ENCODE measurements at regions not wholly inside any gene's neighbourhood (a gene's known extent, or its start where the extent isn't known, plus 50 kb on each side); places are given as distances from the start of the nearest gene placed in this dataset.

DNA sequence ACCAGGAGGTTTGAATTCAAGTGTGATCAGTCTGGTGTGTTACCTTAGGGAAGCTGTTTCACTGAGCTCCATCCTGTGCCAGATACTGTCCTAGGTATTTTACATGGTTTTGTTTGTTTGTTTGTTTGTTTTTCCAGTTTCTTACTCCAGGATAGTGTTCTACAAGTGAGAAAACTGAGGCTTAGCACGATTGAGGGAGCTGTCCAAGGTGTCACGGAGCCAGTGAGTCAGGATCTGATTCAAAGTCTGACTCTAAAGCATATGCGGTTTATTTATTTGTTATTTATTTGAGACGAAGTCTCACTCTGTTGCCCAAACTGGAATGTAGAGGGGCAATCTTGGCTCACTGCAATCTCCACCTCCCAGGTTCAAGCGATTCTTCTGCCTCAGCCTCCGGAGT is 79.7 kb upstream of the GNG2 start:
- no peak for DNase-seq

DNA sequence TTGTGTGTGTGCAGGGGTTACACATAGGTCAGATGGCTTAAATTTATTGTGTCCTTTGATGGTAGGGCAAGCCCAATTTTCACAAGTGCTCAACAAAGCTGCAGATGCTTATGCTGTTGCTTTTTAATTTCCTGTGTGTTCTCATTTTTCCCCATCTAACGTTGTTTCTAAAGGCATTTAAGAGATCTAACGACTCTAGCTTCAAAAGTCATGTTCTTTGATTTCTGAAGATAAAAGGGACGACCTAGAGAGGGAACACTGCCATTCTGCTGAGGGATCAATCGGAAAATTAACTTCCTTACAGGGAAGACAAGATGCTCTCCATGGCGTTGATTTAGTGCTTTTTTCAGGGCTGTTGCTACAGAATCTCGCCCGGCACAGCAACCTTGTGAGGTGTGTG is 79.0 kb upstream of the GNG2 start:
- DNase-seq, result no peak

DNA sequence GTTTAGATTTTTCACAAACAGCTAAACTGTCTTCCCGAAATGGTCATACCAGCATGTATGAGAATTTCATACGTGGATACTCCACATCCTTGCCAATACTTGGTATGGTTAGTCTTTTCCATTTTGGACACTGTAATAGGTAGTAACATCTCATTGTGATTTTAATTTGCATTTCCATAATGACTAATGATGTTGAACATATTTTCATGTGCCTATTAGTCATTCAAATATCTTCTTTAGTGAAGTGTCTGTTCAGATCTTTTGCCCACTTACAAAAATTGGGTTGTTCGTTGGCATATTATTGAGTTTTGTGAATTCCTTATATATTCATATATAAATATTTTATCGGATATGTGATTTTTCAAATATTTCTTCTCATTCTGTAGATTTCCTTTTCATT is 78.0 kb upstream of the GNG2 start:
- peak; percentile 27 for DNase-seq

DNA sequence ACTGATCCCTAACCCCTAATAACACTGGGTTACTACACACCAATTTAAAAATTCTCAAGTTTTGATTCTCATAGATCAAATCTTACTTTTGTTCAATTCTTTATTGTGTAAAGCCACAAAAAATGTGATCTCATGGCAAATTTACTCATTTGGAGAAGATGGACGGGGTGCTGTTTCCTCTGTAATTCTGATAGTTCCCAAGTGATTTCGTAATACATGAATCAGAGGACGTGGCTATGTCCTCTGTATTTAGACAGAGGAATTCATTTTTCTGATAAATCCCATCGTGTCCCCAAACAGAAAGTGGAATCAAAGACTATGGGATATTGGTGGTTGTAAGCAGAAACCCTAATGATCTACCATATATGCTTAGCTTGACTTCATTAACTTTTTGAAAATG is 76.6 kb upstream of the GNG2 start:
- DNase-seq, result peak; percentile 92

DNA sequence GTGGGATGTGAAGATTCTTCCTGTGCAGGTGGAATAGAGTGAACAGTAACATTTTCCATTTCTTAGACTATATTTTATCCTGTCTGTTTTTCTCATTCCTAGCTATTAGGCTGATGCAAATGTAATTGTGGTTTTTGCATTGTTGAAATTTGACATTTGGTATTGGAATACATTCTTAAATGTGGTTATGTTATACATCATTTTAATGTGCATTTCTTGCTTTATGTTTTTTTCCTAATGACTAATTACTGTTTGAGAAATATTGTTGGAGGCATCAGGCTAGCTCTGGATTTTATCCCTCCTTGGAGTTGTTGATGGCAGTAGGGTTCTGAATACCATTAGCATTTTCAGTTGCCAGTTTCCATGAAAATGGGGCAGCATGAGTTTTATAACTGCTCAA is 75.9 kb upstream of the GNG2 start:
- peak; percentile 5 for DNase-seq

DNA sequence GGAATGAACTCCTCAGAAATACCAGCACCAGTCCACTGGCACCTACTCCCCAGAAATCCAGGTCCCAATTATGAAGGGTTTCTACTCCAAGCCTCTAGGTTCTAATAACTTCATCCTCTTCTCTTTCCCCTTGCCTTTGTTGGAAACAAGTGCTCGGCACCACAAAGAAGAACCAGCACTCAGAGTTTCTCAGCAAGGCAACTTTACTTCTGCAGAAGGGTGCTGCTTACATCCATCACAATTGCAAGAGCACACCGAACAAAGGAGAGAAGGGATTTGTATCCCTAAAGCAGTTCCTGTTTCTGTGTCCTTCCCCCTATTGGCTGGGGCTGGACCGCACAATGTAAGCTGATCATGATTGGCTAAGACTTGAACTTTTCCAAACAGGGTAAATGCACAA is 74.2 kb upstream of the GNG2 start:
- DNase-seq, result no peak

DNA sequence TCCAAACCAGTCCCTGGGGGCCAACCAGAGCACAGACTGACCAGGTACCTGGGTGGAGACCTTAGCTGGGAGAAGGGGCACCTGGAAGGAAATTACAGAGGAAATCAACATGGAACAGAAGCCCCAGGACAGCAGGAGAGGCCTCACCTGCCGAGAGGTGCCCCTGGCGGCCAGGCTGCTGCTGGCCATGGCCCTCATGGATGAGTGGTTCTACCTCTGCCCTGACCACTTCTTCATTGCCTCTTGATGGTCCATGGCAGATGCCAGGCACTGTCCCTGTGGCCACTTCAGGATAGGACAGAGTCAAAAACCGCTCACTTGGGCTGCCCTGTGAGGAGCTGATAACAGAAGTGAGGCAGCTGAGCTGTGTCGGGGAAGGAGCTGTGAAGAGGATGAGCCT is 73.1 kb upstream of the GNG2 start:
- DNase-seq, result no peak

DNA sequence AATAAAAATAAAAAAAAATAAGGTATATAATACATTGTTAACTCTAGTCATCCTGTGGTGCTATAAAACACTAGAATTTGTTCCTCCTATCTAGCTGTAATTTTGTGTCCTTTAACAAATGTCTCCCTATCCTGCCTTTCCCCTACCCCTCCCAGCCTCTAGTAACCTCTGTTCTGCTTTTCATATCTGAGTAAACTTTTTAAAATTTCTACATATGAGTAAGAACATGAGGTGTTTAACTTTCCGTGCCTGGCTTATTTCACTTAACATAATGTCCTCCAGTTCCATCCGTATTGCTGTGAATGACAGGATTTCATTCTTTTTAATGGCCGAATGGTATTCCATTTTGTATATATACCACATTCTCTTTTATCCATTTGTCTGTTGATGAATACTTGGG is 71.3 kb upstream of the GNG2 start:
- DNase-seq, result peak; percentile 61

DNA sequence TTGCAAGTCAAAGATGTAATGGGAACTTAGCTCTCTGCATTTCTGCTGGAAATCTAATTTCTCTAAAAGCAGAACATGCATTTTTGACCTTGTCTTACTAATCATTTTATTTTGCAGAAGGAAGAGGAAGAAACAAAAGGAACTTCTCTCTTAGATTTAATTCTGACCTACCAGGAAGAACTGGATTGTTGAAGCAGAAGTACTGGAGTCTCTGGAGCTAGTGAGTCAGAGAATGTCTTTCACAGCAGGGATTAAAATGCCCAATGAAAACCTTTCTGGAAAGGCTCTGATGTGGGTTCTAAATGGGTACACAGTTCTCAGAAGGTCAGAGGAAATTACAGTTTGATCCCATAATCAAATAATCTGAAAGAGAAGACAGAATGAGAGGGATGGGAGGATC is 70.8 kb upstream of the GNG2 start:
- peak; percentile 84 for DNase-seq

DNA sequence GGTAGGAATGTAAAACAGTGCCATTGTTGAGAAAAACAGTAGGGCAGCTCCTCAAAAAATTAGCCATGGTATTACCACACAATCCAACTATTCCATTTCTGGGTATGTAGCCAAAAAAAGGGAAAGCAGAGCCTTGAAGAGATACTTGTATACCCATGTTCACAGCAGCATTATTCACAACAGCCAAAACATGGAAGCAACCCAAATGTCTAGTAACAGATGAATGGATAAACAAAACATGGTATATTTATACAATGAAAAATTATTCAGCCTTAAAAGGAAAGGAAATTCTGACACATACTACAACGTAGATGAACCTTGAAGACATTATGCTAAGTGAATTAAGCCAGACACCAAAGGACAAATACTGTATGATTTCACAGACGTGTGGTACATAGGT is 67.6 kb upstream of the GNG2 start:
- DNase-seq, result no peak

DNA sequence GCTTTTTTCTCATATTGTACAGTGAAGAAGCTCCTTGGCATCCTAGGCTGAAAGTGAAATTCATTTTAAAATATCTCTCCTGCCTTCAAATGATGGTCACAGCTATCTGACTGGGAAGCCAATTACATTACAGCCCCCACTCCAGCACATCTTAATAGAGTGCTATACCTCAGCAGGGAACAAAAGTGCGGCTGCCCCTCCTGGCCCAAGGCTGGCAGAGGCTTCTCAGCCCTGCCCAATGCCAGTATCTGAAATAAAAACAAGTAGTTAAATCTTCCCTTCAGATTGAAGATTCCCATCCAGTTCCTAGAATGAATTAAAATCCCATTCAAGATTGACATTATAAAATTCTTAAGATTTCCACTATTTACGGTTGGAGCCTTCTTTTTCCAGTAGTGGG is 54.9 kb upstream of the GNG2 start:
- DNase-seq, result no peak

DNA sequence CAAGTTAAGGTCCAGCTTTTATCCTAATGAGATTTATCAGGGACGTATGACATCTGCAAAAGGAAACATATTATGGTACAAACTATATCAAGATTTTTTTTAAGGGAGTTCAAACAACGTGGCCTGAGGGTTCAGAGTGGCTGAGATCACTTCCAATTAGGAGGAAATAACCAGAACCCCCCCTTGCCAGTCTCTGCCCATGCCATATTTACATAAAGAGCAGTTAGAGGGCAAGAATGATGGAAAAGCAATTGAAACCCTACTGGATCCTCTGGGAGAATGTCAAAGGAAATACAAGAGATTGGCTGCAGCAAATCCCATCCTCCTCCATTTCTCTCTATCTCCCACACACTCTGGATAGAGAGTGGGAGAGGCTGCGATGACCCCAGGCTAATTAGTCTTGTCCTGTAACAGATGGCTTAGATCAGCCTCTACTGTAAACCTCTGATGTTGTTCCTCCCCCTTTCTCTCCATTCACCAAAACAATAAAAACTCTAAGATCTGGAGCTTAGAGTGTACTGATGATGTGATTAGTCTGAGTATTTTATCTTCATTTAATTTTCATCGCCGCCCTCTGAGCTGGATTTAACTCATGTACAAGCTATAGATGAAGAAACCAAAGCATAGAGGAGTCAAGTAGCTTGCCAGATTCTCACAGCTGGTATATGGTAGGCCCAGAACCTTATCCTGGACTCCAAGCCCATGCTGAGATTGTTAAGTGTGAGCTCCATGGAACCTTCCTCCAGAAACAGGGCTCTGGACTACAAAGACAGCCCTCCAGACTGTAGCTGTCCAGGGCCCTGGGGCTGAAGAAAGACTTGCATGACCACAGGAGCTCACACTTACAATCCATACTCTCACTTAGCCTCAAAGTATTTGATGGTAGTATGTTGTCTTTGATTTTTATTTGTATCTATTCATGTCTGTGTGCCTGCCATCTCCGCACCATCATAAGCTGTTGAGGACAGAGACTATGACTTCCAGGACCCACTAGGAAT is 54.1 kb upstream of the GNG2 start:
- DNase-seq, result no peak

DNA sequence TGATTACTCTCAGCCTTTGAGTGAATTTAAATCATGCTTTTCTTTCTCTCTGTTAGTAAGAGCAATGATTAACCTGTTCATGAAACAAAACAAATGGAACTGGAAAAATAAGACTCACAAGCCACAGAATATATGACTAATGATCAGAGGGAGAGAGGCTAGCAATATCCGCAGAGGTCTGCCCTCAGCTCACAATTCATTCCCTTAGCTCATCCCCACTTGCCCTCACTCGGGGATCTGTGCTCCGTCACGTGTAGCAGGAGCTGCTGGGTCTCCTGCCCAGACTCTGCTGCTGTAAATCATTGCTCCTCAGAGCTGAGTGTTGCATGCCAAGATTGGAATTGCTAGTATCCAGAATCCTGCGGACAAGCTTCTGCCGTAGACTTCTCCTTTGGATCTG is 53.1 kb upstream of the GNG2 start:
- DNase-seq, result no peak
